ENCODE measurements at regions not wholly inside any gene's neighbourhood (a gene's known extent, or its start where the extent isn't known, plus 50 kb on each side); places are given as distances from the start of the nearest gene placed in this dataset.

DNA sequence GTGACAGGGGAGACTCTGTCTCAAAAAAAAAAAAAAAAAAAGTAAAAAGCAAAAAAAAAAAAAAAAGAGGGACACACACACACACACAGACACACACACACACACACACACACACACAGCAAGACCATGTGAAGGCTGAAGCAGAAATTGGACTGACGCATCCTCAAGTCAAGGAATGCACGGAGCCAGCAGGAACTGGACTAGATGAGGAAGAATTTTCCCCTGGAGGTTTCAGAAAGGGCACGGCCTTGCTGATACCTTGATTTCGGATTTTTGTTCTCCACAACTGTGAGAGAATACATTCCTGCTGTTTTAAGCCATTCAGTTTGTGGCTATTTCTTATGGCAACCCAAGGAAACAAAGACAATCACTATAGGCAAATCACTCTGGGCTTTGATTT lies 176.9 kb upstream of the SALL4 start:
- H3K9me3 ChIP-seq (ENCODE audit: control insufficient read depth, insufficient read depth, low read length), result peaks cover 11% of the 10 kb centered on the region
- TF ChIP-seq, protein P1, sequence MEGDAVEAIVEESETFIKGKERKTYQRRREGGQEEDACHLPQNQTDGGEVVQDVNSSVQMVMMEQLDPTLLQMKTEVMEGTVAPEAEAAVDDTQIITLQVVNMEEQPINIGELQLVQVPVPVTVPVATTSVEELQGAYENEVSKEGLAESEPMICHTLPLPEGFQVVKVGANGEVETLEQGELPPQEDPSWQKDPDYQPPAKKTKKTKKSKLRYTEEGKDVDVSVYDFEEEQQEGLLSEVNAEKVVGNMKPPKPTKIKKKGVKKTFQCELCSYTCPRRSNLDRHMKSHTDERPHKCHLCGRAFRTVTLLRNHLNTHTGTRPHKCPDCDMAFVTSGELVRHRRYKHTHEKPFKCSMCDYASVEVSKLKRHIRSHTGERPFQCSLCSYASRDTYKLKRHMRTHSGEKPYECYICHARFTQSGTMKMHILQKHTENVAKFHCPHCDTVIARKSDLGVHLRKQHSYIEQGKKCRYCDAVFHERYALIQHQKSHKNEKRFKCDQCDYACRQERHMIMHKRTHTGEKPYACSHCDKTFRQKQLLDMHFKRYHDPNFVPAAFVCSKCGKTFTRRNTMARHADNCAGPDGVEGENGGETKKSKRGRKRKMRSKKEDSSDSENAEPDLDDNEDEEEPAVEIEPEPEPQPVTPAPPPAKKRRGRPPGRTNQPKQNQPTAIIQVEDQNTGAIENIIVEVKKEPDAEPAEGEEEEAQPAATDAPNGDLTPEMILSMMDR (IDR thresholded peaks at IDR 0.05; ENCODE audit: low read depth, low read length), result no peak
- no peak overlapping the region for H3K27ac ChIP-seq (ENCODE audit: low read depth, low read length)
- no peak overlapping the region for H3K4me3 ChIP-seq (ENCODE audit: low read depth, low read length)
- POLR2A ChIA-PET, result no interaction called here
- CTCF ChIA-PET, result interaction anchor here (0.6 kb wide), 1 partner anchor 714 kb away, joined by 8 read pairs; no protein-coding TSS in a partner anchor
- H3K27me3 ChIP-seq (ENCODE audit: control insufficient read depth, insufficient read depth, low read length), result no peaks in the 10 kb centered on the region
- DNase-seq (ENCODE audit: low read depth, low spot score), result no peak

DNA sequence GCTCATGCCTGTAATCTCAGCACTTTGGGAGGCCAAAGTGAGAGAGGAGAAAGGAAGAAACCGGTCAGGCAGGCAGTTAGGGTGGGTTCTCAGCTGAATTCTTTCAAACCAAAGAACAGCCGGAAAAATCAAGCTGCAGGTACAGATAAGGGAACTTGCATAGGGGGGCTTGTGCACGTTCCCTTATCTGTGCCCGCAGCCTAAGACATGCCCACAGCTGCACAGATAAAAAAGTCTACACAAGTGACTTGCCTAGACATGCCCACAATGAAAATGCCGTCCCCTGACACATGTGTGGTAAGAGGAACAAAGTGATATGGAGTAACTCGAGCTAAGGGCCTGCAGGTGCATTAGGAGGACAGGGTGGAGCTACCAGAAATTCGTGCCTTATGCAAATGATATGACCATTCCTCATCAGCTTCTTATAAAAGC lies 175.8 kb upstream of the SALL4 start:
- CTCF ChIA-PET, result interaction anchor here (1.0 kb wide), 1 partner anchor 13 kb away, joined by 4 read pairs; no protein-coding TSS in a partner anchor
- Histone ChIP-seq H3K4me3 (ENCODE audit: low read depth, low read length) (no peak overlapping the region), H3K9me3 (ENCODE audit: control insufficient read depth, insufficient read depth, low read length) (peaks cover 11% of the 10 kb centered on the region), H3K27me3 (ENCODE audit: control insufficient read depth, insufficient read depth, low read length) (no peaks in the 10 kb centered on the region), H3K27ac (ENCODE audit: low read depth, low read length) (no peak overlapping the region)
- POLR2A ChIA-PET, result no interaction called here
- TF ChIP-seq, protein P1 (IDR thresholded peaks at IDR 0.05; ENCODE audit: low read depth, low read length), result no peak
- no peak for DNase-seq (ENCODE audit: low read depth, low spot score)

- TF ChIP-seq, protein P1 (IDR thresholded peaks at IDR 0.05; ENCODE audit: low read depth, low read length), result no peak
- Histone ChIP-seq H3K27me3 (ENCODE audit: control insufficient read depth, insufficient read depth, low read length) (no peaks in the 10 kb centered on the region), H3K9me3 (ENCODE audit: control insufficient read depth, insufficient read depth, low read length) (no peaks in the 10 kb centered on the region), H3K4me3 (ENCODE audit: low read depth, low read length) (no peak overlapping the region), H3K27ac (ENCODE audit: low read depth, low read length) (no peak overlapping the region)
- ChIA-PET CTCF (interaction anchor here (1.0 kb wide), 1 partner anchor 24 kb away, joined by 3 read pairs; no protein-coding TSS in a partner anchor), POLR2A (no interaction called here)
- no peak for DNase-seq (ENCODE audit: low read depth, low spot score)
Measured at GRCh38 chr20:51972056-51972455, 169.7 kb upstream of the SALL4 start.

GRCh38 chr20:51970858-51971257 lies 168.5 kb upstream of the SALL4 start:
- H3K27ac ChIP-seq (ENCODE audit: low read depth, low read length), result no peak overlapping the region

GRCh38 chr20:51969191-51969590 lies 166.9 kb upstream of the SALL4 start:
- ChIA-PET POLR2A (no interaction called here), CTCF (no interaction called here)
- no peak overlapping the region for H3K4me3 ChIP-seq (ENCODE audit: low read depth, low read length)
- no peak for DNase-seq (ENCODE audit: low read depth, low spot score)
- TF ChIP-seq, protein P1 (IDR thresholded peaks at IDR 0.05; ENCODE audit: low read depth, low read length), result no peak
- H3K27ac ChIP-seq (ENCODE audit: low read depth, low read length), result no peak overlapping the region
- H3K9me3 ChIP-seq (ENCODE audit: control insufficient read depth, insufficient read depth, low read length), result no peaks in the 10 kb centered on the region
- H3K27me3 ChIP-seq (ENCODE audit: control insufficient read depth, insufficient read depth, low read length), result no peaks in the 10 kb centered on the region

More at GRCh38 chr20:51970858-51971257, 168.5 kb upstream of the SALL4 start:
- DNase-seq (ENCODE audit: low read depth, low spot score), result no peak
- Histone ChIP-seq H3K9me3 (ENCODE audit: control insufficient read depth, insufficient read depth, low read length) (no peaks in the 10 kb centered on the region), H3K27me3 (ENCODE audit: control insufficient read depth, insufficient read depth, low read length) (no peaks in the 10 kb centered on the region), H3K4me3 (ENCODE audit: low read depth, low read length) (no peak overlapping the region)
- ChIA-PET CTCF (interaction anchor here (0.6 to 1.0 kb wide), 2 partner anchors 23 to 54 kb away, joined by 3 read pairs; no protein-coding TSS in a partner anchor), POLR2A (no interaction called here)
- TF ChIP-seq, protein P1 (IDR thresholded peaks at IDR 0.05; ENCODE audit: low read depth, low read length), result no peak
